HG02884 (cell line): ENCODE measurements at regions not wholly inside any gene's neighbourhood (a gene's known extent, or its start where the extent isn't known, plus 50 kb on each side); places are given as distances from the start of the nearest gene placed in this dataset.

Experiments
- ATAC-seq: cut with Tn5 transposase; IDR thresholded peaks from one replicate; pipeline ENCODE4 v1.9.1; 2021; ENCODE audit warnings: mild to moderate bottlenecking, moderate library complexity; ENCODE audit not compliant: unreplicated experiment

- no peak for ATAC-seq
Measured at GRCh38 chr19:32138416-32138815, 207.0 kb upstream of the ZNF507 start.

DNA sequence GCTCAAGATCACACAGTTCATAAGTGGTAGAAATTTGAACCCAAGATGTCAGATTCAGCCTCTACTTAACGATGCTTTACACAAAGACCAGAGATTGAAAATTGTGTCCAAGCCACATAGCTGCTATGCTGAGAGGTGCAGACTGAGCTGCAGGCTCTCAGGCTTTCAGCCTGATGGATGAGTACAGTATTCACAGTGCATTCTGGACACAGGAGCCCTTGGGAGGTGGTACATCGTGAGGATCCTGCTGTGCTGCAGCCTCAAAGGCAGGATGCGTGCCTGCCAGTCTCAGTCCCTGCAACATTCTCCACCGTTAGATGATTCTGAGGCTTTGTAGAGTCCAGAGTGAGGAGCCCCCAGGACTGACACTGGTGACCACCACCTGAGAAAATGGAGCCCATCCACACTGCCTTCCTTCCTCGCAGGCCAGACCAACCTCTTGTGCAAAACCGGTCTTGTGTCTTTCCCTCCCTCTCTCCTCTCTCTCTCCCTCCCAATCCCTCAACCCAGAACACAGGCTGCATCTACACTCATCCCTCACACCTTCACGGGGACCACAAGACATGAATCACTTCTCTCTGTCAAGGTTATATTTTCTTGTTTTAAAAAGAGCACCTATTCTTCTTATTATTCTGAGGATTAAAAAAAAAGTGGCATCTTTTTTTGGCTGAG is 203.4 kb upstream of the ZNF507 start:
- ATAC-seq = no peak

DNA sequence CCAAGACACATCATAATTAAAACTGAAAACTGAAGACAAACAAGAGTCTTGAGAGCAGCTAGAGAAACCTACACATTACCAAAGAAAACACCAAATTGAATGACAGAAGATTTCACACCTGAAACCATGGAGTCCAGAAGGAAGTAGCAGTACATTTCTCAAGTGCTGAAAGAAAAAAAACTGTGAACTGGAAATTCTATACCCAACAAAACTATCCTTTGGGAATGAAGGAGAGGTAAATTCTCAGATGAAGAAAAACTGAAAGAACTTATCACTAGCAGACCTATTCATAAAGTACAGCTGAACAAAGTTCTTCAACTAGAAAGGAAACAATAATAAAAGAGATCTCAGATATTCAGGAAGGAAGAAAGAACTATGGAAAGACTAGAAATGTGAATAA is 198.7 kb upstream of the ZNF507 start:
- ATAC-seq = no peak

GRCh38 chr19:32150605-32151004 is 194.8 kb upstream of the ZNF507 start:
- no peak for ATAC-seq

GRCh38 chr19:32154418-32154817 is 191.0 kb upstream of the ZNF507 start:
- ATAC-seq = no peak

DNA sequence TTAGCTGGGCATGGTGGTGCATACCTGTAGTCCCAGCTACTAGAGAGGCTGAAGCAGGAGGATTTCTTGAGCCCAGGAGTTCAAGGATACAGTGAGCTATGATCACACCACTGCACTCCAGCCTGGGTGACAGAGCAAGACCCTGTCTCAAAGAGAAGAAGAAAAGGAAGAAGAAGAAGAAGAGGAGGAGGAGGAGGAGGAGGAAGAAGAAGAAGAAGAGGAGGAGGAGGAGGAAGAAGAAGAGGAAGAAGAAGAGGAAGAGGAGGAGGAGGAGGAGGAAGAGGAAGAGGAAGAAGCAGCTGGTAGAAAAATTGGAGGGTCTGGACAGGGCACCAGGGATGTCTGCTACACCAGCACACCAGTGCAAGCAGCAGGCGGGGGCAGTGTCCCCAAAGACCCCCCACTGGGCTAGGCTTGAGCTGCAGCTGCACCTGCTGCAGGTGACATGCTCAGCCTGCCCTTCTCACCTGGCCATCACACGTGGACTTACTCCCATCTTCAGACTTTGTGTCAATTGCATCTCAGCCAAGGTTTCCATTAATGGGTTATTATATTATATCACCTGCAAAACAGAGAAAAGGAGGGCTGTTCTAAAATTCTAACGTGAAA is 180.9 kb upstream of the ZNF507 start:
- no peak for ATAC-seq

DNA sequence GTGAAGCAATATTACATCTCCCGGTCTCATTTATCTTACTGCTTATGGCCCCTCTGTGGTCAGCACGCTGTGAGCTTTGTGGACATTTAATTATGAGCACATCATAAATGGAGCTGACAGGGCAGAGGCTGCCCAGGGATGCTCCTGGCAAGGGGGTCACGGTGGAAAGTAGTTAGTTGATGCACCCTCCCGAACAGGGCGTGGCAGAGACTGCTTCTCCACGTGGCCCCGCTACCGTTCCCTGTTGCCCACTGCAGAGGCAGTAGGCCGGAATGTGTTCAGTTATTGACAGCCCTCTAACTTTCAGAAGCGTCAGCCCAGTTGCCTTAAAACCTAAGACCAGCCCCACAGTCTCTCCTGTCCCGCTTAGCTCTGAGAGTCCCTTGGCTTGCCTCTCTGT is 180.3 kb upstream of the ZNF507 start:
- no peak for ATAC-seq

DNA sequence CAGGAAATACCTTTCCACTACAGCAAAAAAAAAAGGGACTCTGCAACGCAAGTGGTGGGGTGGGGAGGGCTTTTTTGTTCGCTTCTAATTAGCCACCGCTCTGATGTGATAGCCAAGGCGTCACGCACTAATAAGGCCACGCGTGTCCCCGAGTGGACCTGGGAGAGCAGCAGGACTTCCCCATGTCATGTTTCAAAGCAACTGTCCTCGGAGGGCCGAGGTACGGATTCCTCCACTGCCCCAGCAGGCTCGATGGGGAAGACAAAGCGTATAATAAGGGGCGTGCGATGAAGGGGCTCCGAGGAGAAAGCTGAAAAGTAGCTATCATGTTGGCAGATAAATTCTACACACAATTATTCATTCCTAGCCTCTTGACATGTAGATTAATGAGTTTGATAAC is 179.7 kb upstream of the ZNF507 start:
- no peak for ATAC-seq

DNA sequence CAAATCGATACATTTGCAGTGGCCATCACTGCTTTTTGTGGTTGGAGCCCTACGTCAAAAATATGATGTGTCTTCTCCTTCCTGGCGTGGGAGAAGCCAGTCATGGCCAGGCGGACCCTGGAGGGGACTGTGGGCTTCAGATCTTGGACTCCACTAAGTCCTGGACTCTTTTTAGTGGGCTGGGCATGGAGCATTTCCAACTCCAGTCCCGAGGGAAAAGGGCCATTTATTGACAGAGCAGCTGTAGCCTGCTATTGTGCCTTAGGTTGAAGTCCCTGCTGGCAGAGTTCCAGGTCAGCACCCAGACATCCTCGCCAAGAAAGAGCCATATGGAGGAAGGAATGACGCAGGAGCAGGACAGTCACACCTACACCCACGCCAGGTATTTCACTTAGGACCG is 179.2 kb upstream of the ZNF507 start:
- ATAC-seq = no peak

GRCh38 chr19:32168111-32168510 is 177.3 kb upstream of the ZNF507 start:
- ATAC-seq = no peak

GRCh38 chr19:32168606-32169005 is 176.8 kb upstream of the ZNF507 start:
- no peak for ATAC-seq

DNA sequence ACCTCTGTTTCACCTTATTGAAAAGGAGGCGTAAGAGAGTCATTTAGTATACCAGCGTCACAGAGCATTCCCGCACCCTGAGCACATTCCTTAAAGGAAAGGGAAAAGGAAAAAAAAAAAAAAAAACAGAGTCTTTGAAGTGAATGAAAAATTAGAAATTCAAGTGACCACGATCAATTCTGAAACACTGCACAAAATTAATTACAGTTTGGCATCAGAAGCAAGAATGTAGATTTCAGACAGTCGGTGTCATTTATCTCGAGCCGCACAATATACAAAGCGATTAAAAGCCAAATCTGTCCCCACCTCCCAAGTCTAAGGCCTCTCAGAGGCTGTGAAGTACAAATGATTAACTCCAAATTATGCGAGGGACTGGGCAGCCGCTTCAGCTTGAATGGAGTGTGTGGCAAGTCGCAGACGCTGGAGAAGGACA is 173.7 kb upstream of the ZNF507 start:
- no peak for ATAC-seq

DNA sequence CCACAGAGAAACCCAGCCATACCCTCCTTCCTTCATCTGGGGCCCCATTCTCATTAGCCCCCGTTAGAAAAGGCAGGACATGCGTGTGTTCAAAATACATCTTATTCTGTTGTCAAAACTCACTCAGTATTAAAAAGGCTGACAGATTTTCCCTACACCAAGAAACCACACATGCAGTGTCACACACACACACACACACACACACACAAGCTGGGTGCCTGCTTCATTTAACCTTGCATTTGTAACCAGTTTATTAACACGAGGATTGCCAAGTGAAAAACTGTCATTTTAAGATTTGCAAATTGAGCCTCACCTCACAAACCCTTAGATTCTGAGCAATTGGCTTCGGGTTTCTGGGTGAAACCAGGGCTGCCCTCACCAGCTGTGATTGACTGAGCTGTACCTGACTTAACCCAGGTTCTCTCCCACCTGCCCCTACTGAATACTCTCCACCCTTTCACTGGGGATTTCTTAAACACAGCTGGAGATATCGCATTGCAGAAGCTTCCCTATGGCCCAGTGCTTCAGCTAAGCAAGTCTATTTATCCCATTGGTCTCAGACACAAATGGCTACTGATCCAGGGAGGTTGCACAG is 172.7 kb upstream of the ZNF507 start:
- no peak for ATAC-seq

DNA sequence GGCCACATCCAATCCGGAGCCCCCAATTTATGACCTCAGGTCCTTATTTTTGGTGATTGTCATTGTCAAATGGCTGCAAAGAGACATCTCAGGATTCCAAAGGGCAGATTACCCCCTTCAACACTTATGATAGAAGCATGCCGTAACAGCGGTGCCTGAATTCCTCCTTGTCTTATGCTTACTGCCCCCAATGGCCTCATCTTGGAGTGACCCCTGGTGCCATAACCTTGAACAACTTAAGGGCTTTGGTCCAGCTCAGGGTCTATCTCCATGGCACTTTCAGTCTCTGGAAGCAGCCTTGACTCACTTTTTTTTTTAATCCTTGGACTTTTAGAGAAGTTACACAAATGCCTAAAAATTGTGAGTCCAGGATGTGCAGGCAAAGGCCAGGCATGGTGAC is 171.6 kb upstream of the ZNF507 start:
- ATAC-seq = no peak

DNA sequence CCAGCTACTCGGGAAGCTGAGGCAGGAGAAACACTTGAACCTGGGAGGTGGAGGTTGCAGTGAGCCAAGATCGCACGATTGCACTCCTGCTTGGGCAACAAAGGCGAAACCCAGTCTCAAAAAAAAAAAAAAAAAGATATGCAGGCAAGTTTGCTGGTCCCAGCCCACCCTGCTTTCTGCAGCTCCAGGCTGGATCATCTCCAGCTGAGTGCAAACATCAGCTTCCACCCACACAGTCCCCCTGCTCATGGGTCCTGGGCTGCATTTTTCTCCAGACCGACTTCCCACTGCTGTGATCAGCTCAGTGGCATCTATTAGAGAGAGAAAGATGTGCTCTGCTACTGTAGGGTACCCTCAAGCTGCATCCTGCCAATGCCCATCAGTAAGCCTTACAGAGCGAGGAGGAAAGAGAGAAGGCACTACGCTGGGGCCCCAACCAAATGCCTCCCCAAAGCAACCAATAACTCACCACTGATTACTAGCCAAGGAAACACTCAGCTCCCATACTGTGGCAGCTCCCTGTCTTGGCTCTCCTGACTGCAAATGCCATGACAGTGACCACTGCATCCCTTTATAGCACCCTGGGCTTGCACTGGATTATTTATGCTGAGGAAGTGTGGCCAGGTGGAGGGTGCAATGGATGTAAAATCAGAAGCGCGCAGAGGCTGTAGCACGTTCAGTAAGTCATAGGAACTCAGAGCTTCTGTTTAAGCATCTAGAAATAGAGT is 170.9 kb upstream of the ZNF507 start:
- ATAC-seq = no peak

GRCh38 chr19:32176591-32176990 is 168.8 kb upstream of the ZNF507 start:
- ATAC-seq = no peak

GRCh38 chr19:32177686-32178085 is 167.7 kb upstream of the ZNF507 start:
- ATAC-seq = no peak

DNA sequence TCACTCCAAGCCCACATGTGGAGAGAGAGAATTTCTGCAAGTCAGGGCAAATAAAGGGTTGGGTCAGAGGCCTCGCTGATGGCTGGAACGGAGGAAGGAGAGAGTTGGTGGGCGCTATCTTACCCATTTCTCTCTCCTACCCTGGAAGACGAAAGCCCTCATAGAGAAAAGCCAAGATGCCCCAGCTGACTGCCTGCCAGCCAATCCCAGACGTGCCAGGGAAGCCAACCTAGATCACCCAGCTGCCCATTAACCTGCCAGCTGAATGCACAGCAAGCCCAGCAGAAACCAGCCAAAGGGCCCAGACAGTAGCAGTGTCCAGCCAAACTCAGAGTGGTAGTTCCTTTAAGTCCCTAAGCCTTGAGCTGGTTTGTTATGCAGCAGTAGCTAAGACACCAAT is 167.0 kb upstream of the ZNF507 start:
- ATAC-seq = no peak

DNA sequence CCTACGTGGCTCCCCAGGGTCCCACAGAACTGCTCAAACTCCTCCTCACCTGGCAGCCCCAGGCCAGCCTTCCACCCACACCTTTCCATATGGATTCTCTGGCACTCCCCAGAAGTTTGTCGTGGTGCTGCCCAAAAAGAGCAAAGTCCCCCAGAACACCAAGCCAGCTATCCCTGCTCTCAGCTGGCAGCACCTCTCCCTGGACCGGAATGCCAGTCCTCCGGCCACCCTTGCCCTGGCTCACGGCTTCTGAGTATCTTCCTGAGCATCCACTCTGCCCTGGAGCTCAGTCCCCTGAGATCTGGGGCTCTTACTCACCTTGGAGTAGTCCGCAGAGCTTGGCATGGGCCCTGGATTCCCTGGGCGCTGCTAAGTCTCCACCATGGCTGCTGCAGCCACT is 166.5 kb upstream of the ZNF507 start:
- no peak for ATAC-seq

DNA sequence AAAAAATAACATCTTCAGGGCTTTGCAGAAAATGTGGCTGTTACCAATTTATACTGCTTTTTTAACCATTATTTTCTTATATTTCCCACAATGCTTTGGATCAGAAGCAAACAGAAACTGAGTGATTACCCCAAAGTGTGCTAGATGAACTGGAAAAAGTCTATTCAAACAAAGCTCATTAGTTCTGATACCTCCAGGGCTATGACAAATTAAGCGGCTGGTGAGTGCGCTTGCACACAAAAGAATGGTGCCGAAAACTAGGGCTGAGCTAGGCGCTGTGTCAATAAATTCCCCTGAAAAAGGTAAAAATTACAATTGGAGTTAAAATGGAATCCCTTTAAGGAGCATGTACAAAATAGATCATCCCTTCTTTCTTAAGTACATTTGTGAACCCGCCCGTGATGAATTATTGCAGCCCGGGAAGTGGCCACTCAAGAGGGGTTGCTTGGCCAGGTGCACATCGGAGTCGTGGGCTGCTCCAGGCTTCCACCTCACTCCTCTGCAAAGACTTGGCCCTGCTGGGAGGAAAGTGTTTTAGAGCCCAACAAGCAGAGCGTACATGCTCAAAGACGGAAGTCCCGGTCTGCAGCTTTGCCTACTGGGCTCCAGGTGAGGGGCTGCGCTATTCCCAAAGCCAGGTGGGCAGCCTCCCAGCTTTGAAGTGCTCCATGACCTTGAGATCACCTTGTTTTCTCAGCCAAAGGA is 164.0 kb upstream of the ZNF507 start:
- ATAC-seq = no peak
